GM12875 (cell line): ENCODE measurements at regions not wholly inside any gene's neighbourhood (a gene's known extent, or its start where the extent isn't known, plus 50 kb on each side); places are given as distances from the start of the nearest gene placed in this dataset.
"Not testable (repeated sequence)": the region's sequence is repeated elsewhere in the genome, so short reads cannot be mapped to it uniquely, and the experiment has no call there.

Experiments
- H3K4me3 ChIP-seq: one replicate; pipeline ENCODE4 v1.5.1; 2011; ENCODE audit warnings: low read depth, low read length, control low read depth
- CTCF ChIP-seq: IDR thresholded peaks from 2 replicates; pipeline ENCODE4 v1.5.1; 2011; ENCODE audit warnings: low read depth, mild to moderate bottlenecking, control low read depth, inconsistent platforms, low read length, moderate library complexity, borderline replicate concordance; ENCODE audit not compliant: insufficient read depth

DNA sequence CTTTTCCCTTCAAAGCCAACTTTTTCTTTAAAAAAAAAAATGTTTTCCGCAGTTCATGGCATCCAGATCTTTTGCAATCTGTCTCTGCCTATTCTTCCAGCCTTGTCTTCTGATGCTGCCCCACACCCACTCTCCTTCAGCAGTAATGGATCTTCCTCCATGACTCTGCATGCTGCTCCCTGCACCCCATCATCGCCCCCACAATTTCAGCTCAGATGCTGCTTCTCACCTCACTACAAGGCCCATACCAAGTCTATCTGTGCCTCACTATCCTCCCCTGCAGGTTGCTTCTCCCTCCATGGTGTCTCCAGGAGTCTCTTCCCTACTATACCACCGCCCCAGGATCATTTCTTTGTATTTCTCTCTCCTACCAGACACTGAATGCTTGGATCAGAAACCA is 260.6 kb downstream of the ANAPC1 start:
- no peak overlapping the region for H3K4me3 ChIP-seq
- no peak for TF ChIP-seq CTCF

DNA sequence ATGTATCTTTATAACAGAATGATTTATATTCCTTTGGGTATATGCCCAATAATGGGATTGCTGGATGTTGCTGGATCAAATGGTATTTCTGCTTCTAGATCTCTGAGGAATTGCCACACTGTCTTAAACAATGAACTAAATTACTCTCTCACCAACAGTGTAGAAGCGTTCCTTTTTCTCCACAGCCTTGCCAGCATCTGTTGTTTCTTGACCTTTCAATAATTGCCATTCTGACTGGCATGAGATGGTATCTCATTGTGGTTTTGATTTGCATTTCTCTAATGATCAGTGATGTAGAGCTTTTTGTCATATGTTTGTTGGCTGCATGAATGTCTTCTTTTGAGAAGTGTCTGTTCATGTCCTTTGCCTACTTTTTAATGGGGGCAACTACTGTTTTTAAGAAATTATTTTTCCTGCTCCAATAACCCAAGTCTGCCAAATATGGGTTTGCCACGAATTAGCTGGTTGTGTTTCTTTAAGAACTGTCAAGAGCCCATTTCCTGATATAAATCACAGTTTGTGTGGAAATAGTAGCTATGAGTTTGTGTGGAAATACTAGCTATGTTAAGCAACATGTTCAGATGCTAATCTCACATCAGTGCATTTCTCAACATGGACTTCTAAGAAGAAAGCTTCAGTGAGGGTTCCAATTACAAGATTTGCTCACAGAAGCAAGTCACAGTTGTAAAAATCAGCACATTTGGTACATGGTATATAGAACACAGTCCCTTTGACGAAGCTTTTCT is 259.4 kb downstream of the ANAPC1 start:
- no peak for TF ChIP-seq CTCF
- H3K4me3 ChIP-seq = no peak overlapping the region

DNA sequence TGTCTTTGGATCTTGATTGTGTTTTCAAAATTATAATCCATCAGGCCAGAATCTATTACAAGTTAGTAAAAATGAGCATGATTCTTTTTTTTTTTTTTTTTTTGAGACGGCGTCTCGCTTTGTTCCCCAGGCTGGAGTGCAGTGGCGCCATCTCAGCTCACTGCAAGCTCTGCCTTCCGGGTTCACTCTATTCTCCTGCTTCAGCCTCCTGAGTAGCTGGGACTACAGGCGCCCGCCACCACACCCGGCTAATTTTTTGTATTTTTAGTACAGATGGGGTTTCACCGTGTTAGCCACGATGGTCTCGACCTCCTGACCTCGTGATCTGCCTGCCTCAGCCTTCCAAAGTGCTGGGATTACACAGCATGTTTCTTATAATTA is 258.8 kb downstream of the ANAPC1 start:
- H3K4me3 ChIP-seq = not testable (repeated sequence)

- H3K4me3 ChIP-seq = no peak overlapping the region
- TF ChIP-seq CTCF = no peak
Measured at GRCh38 chr2:111626037-111626864, 257.7 kb downstream of the ANAPC1 start.

GRCh38 chr2:111626865-111627163 is 257.2 kb downstream of the ANAPC1 start:
- H3K4me3 ChIP-seq = no peak overlapping the region
- no peak for TF ChIP-seq CTCF

DNA sequence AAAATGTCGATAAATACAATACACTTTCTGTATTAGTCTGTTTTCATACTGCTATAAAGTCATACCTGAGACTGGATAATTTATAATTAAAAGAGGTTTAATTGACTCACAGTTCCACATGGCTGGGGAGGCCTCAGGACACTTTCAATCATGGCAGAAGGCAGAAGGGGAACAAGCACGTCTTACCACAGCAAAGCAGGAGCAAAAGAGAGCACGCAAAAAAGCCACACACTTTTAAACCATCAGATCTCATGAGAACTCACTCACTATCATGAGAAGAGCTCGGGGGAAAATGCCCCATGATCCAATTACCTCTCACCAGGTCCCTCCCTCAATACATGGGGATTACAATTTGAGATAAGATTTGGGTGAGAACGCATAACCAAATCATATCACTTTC is 256.7 kb downstream of the ANAPC1 start:
- no peak overlapping the region for H3K4me3 ChIP-seq
- TF ChIP-seq CTCF = no peak

- TF ChIP-seq CTCF = no peak
Measured at GRCh38 chr2:111628221-111628620, 255.8 kb downstream of the ANAPC1 start.

More at GRCh38 chr2:111628221-111628620, 255.8 kb downstream of the ANAPC1 start:
- no peak overlapping the region for H3K4me3 ChIP-seq
